Pancreas (tissue), 10 donors: ENCODE measurements at regions not wholly inside any gene's neighbourhood (a gene's known extent, or its start where the extent isn't known, plus 50 kb on each side); places are given as distances from the start of the nearest gene placed in this dataset.
"Not testable (repeated sequence)": the region's sequence is repeated elsewhere in the genome, so short reads cannot be mapped to it uniquely, and the experiment has no call there.

Experiments used
- ATAC-seq, 4 donors: fragments of 200-7000 bp; cut with Tn5 transposase; one replicate each; pipeline versions ENCODE4 v1.8.0 to v1.9.1; 2020; ENCODE audit warnings: mild to moderate bottlenecking in 4 of 4, moderate library complexity in 4 of 4
- DNase-seq, 6 donors: peaks; one replicate each; pipeline ENCODE4 v3.0.0-alpha.2; 2020
- FAIRE-seq: peaks from 2 replicates; lab custom pipeline; 2012; peaks lifted over from hg19 to GRCh38; lab: Jason Lieb, UNC
- H3K27ac ChIP-seq, 4 donors: fragments of 200-600 bp; sonication (generic); 1 replicate in 3 of 4; 2 replicates in 1 of 4; pipeline versions ENCODE4 v1.5.0 to v1.8.0; 2020
- H3K27me3 ChIP-seq, 4 donors: fragments of 200-600 bp; one replicate each; pipeline ENCODE4 v1.8.0; 2021
- H3K36me3 ChIP-seq, 3 donors: fragments of 200-600 bp; sonication (generic) in 1 of 3; one replicate each; pipeline versions ENCODE4 v1.5.0 to v1.8.0; 2020 to 2021
- H3K4me1 ChIP-seq, 3 donors: fragments of 200-600 bp; one replicate each; pipeline ENCODE4 v1.8.0; 2021
- H3K4me3 ChIP-seq, 4 donors: fragments of 200-600 bp; sonication (generic) in 2 of 4; one replicate each; pipeline versions ENCODE4 v1.5.0 to v1.8.0; 2020 to 2021
- H3K9me3 ChIP-seq, 4 donors: fragments of 200-600 bp; one replicate each; pipeline ENCODE4 v1.8.0; 2021
- CTCF ChIP-seq, 4 donors: fragments of 200-600 bp; sonication (generic) in 3 of 4; IDR thresholded peaks; one replicate each; pipeline versions ENCODE4 v1.5.0 to v1.8.0; 2021; ENCODE audit warnings: antibody characterized with exemption in 4 of 4
- WGBS, 2 donors: extraction: QIAGEN DNeasy Blood & Tissue Kit; methylation state at CpG; one replicate each; pipeline ENCODE4 v1.1.7; 2013; 5-methylcytosine and 5-hydroxymethylcytosine counted together
- intact Hi-C, 3 donors: fragments of 100-400 bp; cut with DNase I; formaldehyde crosslinking; loops; one replicate each; pipeline versions ENCODE4 v1.11.1 to v1.14.2; 2022
- donor health status: healthy with polysubstance abuse.
- donor health status: DM: no; HTN: no; CAD: no; lungs with moderate emphysema.
- donor health status: DM: no; HTN: no; CAD: no.
- donor health status: control.
- donor health status: control.
- donor health status: Bipolar disorder and iron deficiency.
- donor health status: DM: yes; HTN: yes; CAD: no.
- donor health status: DM: no; HTN: no; CAD: no.
- donor health status: DM: no; HTN: no; CAD: no.
- donor health status: DM: yes; HTN: yes; CAD: no.

GRCh38 chr20:6341491-6341890 lies 218.7 kb upstream of the FERMT1 start:
- Histone ChIP-seq H3K27ac (no peak overlapping the region), H3K36me3 (no peaks in the 10 kb centered on the region), H3K4me3 (no peak overlapping the region), H3K27me3 (no peaks in the 10 kb centered on the region), H3K4me1 (no peaks in the 10 kb centered on the region), H3K9me3 (no peaks in the 10 kb centered on the region)
- DNase-seq: no peak
- ATAC-seq: no peak
- TF ChIP-seq CTCF (IDR thresholded peaks at IDR 0.05): no peak
- 71 to 88% methylated on average over 1 of the region's 1 CpG for WGBS, 2 donors
- intact Hi-C loops: no loop called here
- FAIRE-seq: no peak

GRCh38 chr20:6339176-6339575 lies 216.3 kb upstream of the FERMT1 start:
- intact Hi-C loops: no loop called here
- H3K27ac ChIP-seq: no peak overlapping the region
- no peak for FAIRE-seq
- H3K27me3 ChIP-seq: peaks cover 0 to 5% (median 0%) of the 10 kb centered on the region in 4 donors
- no peak for ATAC-seq
- H3K36me3 ChIP-seq: no peaks in the 10 kb centered on the region
- H3K4me3 ChIP-seq: no peak overlapping the region
- H3K4me1 ChIP-seq: no peaks in the 10 kb centered on the region
- 67 to 74% methylated on average over 1 of the region's 1 CpG for WGBS, 2 donors
- H3K9me3 ChIP-seq: no peaks in the 10 kb centered on the region
- no peak for DNase-seq
- TF ChIP-seq CTCF (IDR thresholded peaks at IDR 0.05): no peak

GRCh38 chr20:6333110-6333509 lies 210.3 kb upstream of the FERMT1 start:
- intact Hi-C loops: no loop called here
- ATAC-seq: no peak
- Histone ChIP-seq H3K9me3 (no peaks in the 10 kb centered on the region), H3K27me3 (peaks cover 0 to 5% (median 0%) of the 10 kb centered on the region in 4 donors), H3K36me3 (no peaks in the 10 kb centered on the region), H3K27ac (no peak overlapping the region), H3K4me1 (no peaks in the 10 kb centered on the region), H3K4me3 (no peak overlapping the region)
- DNase-seq: no peak
- WGBS, 2 donors: 43 to 44% methylated on average over 5 of the region's 5 CpGs
- no peak for TF ChIP-seq CTCF (IDR thresholded peaks at IDR 0.05)
- no peak for FAIRE-seq

GRCh38 chr20:6321235-6321634 lies 198.4 kb upstream of the FERMT1 start:
- 51 to 68% methylated on average over 5 to 16 of the region's 20 CpGs for WGBS, 2 donors
- not testable (repeated sequence) for DNase-seq

GRCh38 chr20:6311841-6312655 lies 189.2 kb upstream of the FERMT1 start:
- DNase-seq: no peak
- Histone ChIP-seq H3K36me3 (no peaks in the 10 kb centered on the region), H3K9me3 (no peaks in the 10 kb centered on the region), H3K27ac (no peak overlapping the region), H3K27me3 (no peaks in the 10 kb centered on the region), H3K4me1 (no peaks in the 10 kb centered on the region), H3K4me3 (no peak overlapping the region)
- 47 to 65% methylated on average over 4 of the region's 4 CpGs for whole genome bisulfite sequencing, 2 donors
- intact Hi-C loops: no loop called here
- ATAC-seq: no peak
- no peak for TF ChIP-seq CTCF (IDR thresholded peaks at IDR 0.05)
- FAIRE-seq: no peak

More at GRCh38 chr20:6321235-6321634, 198.4 kb upstream of the FERMT1 start:
- ATAC-seq, H3K27me3 ChIP-seq, FAIRE-seq, H3K36me3 ChIP-seq, H3K9me3 ChIP-seq, H3K4me1 ChIP-seq, intact Hi-C loops, H3K27ac ChIP-seq, H3K4me3 ChIP-seq: not testable (repeated sequence)
